IPS DF 4.7 (cell line): ENCODE measurements at regions not wholly inside any gene's neighbourhood (a gene's known extent, or its start where the extent isn't known, plus 50 kb on each side); places are given as distances from the start of the nearest gene placed in this dataset.
"Not testable (repeated sequence)": the region's sequence is repeated elsewhere in the genome, so short reads cannot be mapped to it uniquely, and the experiment has no call there.

Experiments
- DNase-seq: peaks from one replicate; pipeline ENCODE4 v3.0.0-alpha.2; 2013; ENCODE audit warnings: low spot score; ENCODE audit errors: extremely low read depth

DNA sequence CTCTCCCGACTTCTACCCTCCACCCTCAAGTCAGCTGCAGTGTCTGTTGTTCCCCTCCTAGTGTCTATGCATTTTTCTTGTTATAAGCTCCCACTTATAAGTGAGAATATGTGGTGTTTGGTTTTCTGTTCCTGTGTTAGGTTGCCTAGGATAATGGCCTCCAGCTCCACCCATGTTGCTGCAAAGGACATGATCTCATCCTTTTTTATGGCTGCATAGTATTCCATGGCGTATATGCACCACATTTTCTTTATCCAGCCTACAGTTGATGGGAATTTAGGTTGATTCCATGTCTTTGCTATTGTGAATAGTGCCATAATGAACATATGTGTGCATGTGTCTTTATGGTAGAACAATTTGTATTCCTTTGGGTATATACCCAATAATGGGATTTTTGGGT is 80.7 kb downstream of the SPTSSA start:
- DNase-seq = not testable (repeated sequence)

DNA sequence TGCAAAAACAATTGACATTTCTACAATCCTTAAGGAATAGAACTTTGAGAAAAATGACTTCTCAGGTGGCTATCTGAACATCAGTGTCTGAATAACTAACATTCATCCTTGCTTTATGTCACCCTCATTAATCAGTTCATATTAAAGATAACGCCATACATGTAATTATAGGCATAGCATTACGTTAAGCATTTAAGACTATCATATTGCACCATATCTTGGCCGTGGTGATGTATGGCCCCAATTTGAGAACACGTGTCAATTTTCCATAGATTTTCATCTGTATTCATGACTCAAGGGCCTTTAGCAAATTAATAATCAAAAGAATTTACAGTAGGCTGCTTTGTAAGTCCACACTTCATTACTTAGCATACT is 81.6 kb downstream of the SPTSSA start:
- DNase-seq = no peak

DNA sequence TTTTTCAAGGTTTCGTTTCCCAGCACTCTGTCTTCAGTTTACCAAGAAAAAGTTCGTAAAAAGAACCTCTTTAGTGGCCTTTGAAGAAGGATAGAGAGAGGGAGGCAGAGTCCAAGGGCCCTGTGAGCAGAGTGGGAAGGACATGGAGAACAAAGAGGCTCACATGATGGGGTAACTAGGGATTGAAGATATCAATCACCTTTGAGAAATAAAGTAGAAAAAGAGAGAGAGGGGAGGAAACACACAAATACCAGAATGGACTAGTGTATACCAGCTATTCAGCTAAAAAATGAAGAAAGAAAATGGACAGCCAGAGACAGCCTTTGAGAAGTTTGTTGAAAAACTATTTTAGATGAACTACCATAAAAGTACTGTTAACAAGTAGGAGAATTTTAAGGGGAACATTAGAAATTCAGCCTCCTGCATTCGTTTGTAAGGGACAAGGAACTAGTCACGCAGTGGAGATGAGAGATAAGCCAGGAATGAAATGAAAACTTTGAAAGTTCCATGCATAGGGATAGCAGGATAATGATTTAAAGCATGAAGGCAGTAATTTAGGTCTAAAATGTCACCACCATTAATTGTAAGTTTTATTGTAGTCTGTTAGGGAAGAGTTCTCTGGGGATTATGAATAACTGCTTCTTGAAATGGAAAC is 82.1 kb downstream of the SPTSSA start:
- no peak for DNase-seq

DNA sequence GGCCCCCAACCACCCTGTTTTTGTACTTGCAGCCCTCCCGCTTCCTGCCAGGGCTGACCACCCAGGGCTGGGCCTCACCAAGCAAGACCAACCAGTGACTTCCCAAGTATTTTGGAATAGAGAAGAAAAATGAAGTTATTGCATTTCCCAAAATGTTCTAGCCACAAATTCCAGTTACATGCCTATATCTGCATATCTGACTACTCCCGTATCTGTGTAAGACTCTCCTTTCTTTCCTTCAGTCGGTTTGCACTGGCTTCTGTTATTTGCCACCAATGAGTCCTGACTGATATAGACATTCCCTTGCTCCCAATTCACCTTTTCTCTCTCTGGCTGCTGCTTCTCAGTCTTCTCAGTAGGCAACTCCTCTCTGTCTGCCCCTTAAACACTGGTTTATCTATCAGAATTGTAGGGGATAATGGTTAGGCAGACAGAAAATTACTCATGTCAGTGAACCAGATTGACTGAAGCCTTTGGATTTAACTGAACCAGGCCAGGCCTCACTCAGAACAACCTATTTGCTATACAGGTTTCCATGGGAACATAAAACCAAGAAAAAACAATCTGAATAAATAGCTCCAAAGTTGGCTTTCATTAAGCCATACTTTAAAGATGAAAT is 85.3 kb downstream of the SPTSSA start:
- DNase-seq = no peak

DNA sequence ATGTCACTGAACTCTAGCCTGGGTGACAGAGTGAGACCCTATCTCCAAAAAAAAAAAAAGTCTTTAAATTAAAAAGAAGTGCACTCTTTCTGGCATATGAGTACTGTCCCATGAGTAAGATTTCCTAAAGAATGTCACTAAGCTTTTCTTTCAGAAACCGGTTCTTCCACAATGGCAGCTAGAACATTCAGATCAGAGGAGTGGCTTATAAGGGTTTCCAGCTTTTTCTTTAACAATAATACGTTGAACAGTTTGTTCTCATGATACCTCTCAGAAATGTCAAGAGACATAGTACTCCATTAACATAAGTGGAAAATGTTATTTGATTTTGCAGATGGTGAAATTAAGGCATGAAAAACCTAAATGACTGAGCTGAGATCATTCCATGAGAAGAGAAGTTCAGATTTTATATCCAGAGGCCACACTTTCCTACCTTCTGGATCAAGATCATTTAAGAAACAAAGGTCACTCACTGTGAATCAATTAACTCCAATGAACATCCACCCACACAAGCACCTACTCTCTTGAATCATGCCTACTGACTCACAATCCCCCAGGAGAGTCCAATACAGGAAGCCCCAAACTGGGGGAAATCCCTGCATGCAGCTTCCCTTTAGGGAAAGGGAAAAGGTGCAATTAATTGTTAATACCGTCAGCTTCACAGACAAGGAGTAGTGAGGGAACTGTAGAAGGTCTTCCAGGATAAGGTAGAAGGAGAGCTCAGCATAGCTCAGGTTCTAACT is 86.9 kb downstream of the SPTSSA start:
- DNase-seq = no peak

DNA sequence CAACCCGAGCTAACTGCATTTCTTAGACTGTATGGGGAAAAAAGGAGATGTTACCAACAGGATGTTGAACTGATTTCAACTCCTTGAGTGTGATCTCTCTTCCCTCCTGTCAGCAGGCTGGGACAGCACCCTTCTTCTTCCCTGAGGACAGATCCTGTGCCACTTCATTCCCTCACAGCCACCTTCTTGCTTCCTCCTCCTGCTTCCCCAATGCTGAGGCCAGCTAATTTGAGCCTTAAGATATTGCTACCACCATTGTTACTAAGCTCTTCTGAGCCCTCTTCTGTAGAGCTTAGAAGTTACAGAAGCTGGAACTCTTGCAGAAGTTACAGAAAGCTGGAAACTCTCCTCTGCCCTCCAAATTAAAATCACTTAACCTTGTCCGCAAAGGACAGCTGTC is 88.8 kb downstream of the SPTSSA start:
- DNase-seq = no peak

DNA sequence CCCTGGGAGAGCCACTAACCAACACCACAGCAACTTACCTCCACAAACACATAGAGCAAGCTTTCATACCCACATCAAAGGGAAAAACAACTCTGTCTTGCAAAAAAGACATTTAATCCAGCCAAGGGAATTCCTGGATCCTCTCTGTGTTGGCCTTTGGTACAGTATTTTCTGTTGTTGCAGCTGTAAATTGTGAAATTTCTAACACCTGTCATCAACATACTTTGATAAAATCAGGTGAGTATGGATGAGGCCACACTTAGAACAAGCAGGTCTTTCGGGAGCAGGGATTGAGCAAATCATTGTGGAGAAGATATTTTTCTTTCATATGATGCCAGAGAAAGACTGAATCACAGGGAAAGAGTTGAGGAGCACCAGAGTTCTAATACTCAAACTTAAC is 89.3 kb downstream of the SPTSSA start:
- no peak for DNase-seq

DNA sequence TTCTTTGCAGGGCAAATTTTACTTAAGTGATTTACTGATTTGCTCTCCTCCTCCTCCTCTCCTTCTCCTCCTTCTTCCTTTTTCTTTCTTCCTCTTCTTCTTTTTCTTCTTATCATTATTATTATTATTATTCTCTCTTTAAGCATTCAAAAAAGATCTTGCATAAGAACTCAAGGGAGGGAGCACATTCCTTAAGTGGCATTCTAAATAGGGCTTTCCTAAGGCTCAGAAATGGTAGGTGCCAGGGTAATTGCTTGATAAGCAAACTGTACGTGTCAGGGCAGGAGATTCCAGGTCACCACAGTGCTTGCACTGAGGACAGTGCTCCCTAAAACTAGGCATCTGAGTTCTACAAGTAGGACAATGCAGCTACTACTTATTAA is 92.4 kb downstream of the SPTSSA start:
- no peak for DNase-seq

DNA sequence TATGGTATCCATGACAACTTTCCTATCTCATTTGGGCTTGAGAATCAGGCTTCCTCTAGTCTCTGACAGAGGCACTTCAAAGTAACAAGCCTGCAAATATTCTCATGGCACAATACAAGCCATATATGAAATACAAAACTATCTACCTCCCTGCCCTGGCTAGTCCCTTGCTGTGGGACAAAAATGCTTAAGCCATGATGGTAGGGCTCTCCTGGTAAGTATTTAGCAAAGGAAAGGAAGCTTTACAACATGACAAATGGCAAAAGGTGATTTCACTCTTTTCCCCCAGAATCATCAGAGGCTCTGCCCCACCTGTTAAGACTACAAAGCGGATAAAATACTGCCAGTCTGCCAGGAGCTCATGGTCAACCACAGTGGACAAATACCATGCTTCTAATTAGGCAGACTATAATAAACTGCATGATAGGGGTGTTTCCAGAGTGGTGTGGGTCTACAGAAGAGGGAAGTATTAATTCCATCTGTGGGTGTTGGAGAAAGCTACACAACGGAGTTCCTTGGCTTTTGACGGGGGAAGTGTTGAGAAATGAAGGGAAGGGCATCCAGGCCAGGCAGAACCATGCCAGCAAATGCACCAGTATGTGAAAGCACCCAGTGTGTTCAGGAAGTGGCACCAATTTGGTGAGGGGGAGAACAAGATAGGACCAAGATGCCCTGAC is 92.9 kb downstream of the SPTSSA start:
- DNase-seq = no peak

DNA sequence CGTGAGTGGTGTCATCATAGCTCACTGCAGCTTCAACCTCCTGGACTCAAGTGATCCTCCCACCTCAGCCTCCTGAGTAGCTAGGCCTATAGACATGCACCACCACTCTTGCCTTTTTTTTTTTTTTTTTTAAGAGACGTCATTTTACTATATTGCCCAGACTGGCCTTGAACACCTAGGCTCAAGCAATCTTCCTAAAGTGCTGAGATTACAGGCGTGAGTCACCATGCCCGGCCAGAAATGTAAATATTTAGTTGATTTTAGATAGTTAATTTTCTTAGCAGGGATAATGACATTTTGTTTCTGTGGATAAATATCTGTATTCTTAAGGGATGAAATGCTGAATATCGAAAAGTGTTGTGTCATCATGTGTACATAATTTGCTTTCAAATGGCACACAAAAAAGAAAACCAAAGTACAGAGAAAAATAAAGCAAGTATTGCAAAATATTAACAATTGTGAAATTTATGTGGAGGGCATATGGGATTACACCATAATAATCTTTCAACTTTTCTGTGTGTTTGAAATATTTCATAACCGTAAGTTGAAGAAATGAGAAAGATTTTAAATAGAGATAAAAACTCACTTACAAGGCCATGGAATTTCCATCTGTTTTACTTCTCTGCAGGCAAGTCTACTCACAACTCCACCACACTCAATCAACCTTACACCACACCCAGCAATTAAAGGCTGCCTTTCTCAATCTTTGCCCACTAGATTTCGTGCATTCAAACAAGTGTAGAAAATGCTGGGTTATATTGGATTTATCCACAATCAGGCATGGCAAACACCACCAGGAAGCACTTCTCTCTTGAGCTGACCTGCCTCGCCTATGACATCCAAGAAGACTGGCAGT is 93.7 kb downstream of the SPTSSA start:
- no peak for DNase-seq

DNA sequence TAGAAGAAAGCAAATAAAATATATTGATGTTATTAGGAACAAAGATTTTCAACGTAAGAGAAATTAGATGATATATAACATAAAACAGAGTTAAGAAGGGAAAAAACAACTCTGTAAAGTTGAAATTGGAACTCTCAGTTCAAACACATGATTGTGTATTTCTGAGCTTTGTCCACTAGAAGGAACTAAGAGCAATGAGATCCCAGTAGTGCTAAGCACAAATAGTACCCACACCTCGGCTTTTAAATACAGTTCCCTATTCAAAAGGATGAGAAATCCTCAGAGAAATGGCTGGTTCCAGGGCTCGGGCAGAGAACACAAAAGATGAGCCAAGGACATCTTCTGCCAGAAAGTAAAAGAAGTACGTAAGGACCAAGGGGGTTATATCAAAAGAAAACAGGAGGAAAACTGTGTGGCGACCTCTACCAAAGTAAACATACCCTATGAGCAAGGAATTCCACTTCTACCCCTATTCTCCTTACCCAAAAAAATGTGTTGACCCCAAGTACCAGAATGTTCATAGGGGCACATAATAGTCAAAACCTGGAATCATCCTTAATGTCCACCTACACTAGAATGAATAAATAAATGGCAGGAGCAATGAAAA is 96.6 kb downstream of the SPTSSA start:
- no peak for DNase-seq

DNA sequence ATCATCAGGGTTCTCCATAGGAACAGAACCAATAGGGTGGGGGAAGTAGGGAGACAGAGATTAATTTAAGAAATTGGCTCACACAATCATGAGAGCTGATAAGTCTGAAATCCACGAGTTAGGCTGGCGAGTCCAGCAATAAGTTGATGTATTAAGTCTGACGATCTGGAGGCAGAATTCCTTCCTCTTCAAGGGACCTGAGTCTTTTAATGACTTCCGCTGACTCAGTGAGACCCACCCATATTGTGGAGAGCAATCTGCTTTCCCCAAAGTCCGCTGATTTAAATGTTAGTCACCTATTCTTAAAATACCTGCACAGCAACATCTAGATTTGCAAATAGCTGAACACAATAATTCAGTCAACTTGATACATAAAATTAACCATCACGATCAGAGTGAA is 97.8 kb downstream of the SPTSSA start:
- no peak for DNase-seq

DNA sequence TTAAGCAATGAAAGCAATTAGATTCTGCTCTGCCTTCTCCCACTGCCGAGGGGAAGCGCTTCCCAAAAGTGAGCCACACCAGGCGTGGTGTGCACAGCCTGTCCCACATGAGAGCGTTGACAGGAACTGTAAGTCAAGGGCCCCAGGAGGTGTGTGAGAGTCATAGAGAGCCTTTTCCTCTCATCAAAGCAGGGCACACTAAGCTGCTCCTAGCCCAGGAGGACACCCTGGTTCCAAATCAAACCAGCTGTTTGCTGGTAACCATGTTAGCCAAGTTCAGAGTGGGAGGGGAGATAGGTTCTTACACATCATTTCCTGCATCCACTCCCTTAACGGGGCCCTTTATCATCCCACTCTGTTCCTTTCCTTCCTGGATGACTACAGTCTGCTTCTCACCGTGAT is 98.3 kb downstream of the SPTSSA start:
- DNase-seq = no peak

DNA sequence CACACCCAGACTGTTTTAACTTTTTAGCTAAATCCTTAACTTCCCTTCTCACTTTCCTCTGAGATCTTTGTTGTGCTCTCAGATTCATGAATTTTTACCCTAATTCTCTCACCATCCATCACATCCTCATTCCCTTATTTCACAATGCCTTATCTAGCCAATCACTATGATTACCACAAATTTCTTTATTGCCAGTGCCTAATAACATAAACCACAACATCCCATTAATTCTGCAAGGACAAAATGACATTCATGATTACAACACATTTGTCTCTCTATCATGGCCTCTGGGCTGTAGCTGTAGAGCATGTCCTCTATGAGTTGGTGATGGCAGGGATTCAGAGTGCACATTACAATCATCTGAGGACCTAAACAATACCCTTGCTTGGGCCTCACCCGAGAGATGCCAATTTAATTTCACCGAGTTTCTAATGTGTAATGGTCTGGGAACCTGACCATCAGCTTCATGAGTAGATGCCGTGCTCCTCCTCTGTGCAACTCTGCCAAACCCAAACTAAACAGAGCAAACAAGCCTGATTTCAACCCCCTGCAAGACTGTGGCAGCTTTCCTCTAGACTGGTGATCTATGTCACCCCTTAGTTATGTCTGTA is 99.3 kb downstream of the SPTSSA start:
- no peak for DNase-seq

DNA sequence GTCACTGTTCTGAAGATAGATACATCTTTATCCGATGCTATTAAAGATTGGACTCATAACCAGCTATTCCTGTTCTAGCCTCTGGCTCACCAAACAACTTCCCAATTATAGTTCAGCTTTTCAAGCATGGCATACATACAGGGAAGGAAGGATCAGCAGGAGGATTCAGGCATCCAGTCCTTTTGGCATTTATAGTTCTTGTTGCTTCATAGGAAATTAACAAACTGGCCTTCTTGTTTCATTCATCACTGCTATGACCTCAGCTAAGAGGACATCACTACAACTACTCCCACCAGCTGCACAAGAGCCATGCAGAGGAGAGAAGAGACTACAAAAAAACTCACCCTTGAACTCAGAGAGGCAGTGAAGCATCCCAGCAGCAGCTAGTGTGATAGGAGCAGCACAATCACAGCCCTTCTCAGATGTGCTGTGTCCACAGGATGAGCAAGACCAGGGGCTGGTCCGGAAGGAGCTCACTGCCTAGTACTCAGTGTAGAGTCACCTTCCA is 100.5 kb downstream of the SPTSSA start:
- DNase-seq = no peak

DNA sequence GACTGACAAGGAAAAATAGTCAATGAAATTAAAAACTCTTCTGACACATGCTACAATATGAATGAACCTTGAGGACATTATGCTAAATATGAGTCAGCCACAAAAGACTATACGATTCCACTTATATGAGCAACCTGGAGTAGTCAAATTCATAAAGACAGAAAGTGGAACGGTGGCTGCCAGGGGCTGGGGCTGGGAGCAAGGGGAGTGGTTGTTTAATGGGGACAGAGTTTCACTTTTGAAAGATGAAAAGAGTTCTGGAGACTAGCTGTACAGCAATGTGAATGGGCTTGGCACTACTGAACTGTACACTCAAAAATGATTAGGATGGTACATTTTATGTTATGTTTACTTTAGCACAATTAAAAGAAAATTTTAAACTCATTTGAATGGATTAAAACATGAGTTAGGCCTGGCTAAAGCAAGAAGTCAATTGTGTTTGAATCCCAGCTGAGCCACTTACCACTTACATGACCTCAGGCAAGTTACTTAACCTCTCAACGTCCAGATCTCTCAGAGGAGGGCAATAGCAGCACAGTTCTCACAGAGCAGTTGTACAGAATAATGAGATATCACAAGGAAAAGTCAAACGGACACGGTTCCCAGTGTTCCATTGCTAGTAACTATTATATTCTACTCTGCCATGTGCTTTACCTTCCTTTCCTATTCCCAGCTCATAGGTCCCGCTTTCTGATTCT is 102.5 kb downstream of the SPTSSA start:
- no peak for DNase-seq

DNA sequence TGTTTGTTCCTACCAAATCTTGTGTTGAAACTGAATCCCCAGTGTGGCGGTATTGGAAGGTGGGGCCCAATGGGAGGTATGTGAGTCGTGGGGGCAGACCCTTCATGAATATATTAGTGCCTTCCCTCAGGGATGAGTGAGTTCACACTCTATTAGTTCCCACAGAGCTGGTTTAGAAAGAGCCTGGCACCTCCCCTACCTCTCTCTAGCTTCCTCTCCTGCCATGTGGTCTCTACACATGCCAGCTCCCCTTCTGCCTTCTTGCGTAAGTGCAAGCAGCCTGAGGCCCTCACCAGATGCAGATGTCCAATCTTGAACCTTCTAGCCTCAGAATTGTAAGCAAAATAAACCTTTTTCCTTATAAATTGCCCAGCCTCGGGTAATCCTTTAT is 105.8 kb downstream of the SPTSSA start:
- no peak for DNase-seq

DNA sequence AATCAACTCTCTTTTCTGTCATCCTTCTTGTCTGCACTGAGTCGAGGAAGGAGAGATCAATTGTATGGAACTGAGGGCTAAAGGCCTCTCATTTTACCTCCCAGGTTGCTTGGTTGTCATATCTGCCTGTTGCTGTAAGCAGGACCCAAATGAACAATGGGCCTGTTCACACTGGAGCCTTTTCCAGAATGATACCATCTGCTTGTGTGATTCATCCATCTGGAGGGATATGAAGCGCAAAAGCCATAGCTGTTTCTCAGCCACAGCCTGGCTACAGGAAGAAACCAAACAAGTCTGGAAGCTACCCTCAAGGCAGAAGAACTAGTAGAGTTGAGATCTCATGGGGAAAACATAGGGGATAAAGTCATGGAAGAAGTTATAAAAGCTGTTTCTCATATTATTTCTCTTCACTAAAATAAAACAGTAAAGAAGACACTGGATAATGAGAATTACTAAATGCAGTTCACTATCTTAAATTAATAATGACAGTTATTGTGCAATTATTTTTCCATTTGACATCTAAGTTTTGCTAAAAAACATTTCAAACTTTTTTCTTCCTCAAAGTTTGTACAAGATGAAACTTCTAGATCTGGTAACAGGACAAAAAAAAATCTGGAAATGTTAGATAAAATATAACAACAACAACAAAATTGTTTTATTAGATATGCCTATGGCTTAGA is 106.3 kb downstream of the SPTSSA start:
- DNase-seq = no peak

DNA sequence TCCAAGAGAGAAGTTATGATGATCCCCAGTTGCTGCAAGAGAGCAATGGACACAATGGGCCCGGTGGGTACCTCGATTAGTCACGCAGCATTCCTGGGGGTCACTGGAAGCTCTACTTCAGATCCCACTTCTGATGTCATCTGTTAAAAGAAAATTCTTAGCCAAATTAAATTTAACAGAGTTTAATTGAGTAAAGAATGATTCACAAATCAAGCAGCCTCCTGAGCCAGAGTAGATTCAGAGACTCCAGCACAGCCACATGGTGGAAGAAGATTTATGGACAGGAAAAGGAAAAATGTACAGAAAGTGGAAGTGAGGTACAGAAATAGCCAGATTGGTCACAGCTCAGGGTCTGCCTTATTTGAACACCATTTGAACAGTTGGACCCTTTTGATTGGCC is 107.5 kb downstream of the SPTSSA start:
- no peak for DNase-seq
